SK-N-SH treated with all-trans-retinoic acid at 6 μM for 48 hours (cell line): ENCODE measurements at regions not wholly inside any gene's neighbourhood (a gene's known extent, or its start where the extent isn't known, plus 50 kb on each side); places are given as distances from the start of the nearest gene placed in this dataset.

Experiments
- ATAC-seq: fragments of 200-7000 bp; cut with Tn5 transposase; 3 replicates; pipeline ENCODE4 v1.9.1; 2020; ENCODE audit warnings: mild to moderate bottlenecking, moderate library complexity
- CSDC2 ChIP-seq: fragments of 250-450 bp; sonication (Bioruptor Pico); IDR thresholded peaks from 2 replicates; pipeline ENCODE4 v1.5.0; 2020; ENCODE audit warnings: mild to moderate bottlenecking, moderate library complexity
- GLIS3 ChIP-seq: fragments of 250-450 bp; sonication (Bioruptor Pico); IDR thresholded peaks from 2 replicates; pipeline ENCODE4 v1.5.0; 2020; ENCODE audit warnings: mild to moderate bottlenecking, moderate library complexity
- ISL1 ChIP-seq: fragments of 250-450 bp; sonication (Bioruptor Pico); IDR thresholded peaks from 2 replicates; pipeline ENCODE4 v2.1.2; 2022; ENCODE audit warnings: mild to moderate bottlenecking, moderate library complexity
- OSR1 ChIP-seq: fragments of 250-450 bp; sonication (Bioruptor Pico); IDR thresholded peaks from 2 replicates; pipeline ENCODE4 v1.8.0; 2022; ENCODE audit warnings: moderate library complexity, mild to moderate bottlenecking, inconsistent platforms
- PPARA ChIP-seq: fragments of 250-450 bp; sonication (Bioruptor Pico); IDR thresholded peaks from 2 replicates; pipeline ENCODE4 v1.5.0; 2020; ENCODE audit warnings: mild to moderate bottlenecking, borderline replicate concordance
- RARB ChIP-seq: fragments of 250-450 bp; sonication (Bioruptor Pico); IDR thresholded peaks from 2 replicates; pipeline ENCODE4 v1.8.0; 2021; ENCODE audit warnings: mild to moderate bottlenecking, moderate library complexity
- SNAI2 ChIP-seq: fragments of 250-450 bp; sonication (Bioruptor Pico); IDR thresholded peaks from 2 replicates; pipeline ENCODE4 v1.5.0; 2020; ENCODE audit warnings: mild to moderate bottlenecking, moderate library complexity
- TOX ChIP-seq: fragments of 250-450 bp; sonication (Bioruptor Pico); IDR thresholded peaks from 2 replicates; pipeline ENCODE4 v1.8.0; 2021; ENCODE audit warnings: mild to moderate bottlenecking, moderate library complexity, borderline replicate concordance
- ZC3H10 ChIP-seq: fragments of 250-450 bp; sonication (Bioruptor Pico); IDR thresholded peaks from 2 replicates; pipeline ENCODE4 v1.5.1; 2021; ENCODE audit warnings: mild to moderate bottlenecking, moderate library complexity
- ZFP3 ChIP-seq: fragments of 250-450 bp; sonication (Bioruptor Pico); IDR thresholded peaks from 2 replicates; pipeline ENCODE4 v1.5.0; 2020; ENCODE audit warnings: mild to moderate bottlenecking, moderate library complexity
- ZFP30 ChIP-seq: fragments of 450-650 bp; formaldehyde crosslinking; IDR thresholded peaks from 2 replicates; pipeline ENCODE4 v1.5.0; 2022; ENCODE audit warnings: mild to moderate bottlenecking, moderate library complexity
- ZNF70 ChIP-seq: fragments of 450-650 bp; formaldehyde crosslinking; IDR thresholded peaks from 2 replicates; pipeline ENCODE4 v1.5.0; 2020; ENCODE audit warnings: mild to moderate bottlenecking, moderate library complexity
- ZNF8 ChIP-seq: fragments of 450-650 bp; formaldehyde crosslinking; IDR thresholded peaks from 2 replicates; pipeline ENCODE4 v1.5.0; 2020; ENCODE audit warnings: mild to moderate bottlenecking, moderate library complexity
- TF ChIP-seq, protein P1 (sequence below): fragments of 250-450 bp; sonication (Bioruptor Pico); IDR thresholded peaks from 2 replicates; pipeline ENCODE4 v1.5.0; 2020; ENCODE audit warnings: mild to moderate bottlenecking, moderate library complexity
- TF ChIP-seq, protein P2 (sequence below): fragments of 250-450 bp; sonication (Bioruptor Pico); IDR thresholded peaks from 2 replicates; pipeline ENCODE4 v1.8.0; 2021; ENCODE audit warnings: low read depth, mild to moderate bottlenecking, moderate library complexity, borderline replicate concordance
- TF ChIP-seq, protein P3 (sequence below): fragments of 250-450 bp; sonication (Bioruptor Pico); IDR thresholded peaks from 2 replicates; pipeline ENCODE4 v1.5.1; 2021; ENCODE audit warnings: mild to moderate bottlenecking, moderate library complexity

DNA sequence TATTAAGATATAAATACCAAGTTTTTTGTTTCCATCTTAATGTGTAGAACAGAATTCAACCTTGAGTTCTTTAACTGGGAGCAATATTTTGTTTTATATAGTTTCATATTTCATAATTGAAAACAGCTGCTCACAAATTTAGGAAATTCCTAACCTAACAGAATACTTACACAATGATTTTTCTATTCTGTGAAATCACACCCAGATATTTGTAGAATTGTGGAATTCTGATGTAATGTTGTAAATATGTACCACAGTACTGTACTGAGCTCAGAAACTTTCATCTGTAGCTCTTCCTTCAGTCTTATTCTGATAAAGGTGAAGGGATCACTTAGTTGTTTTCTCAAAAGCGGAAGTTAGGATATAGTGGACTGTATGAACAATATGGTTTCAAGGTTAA lies 143.4 kb upstream of the GLI3 start:
- no peak for TF ChIP-seq ZNF70 (CRISPR knock-in tag)
- TF ChIP-seq ZNF8 (CRISPR knock-in tag) = no peak
- TF ChIP-seq PPARA (CRISPR knock-in tag) = no peak
- TF ChIP-seq OSR1 (CRISPR knock-in tag) = no peak
- TF ChIP-seq ZFP3 (CRISPR knock-in tag) = no peak
- no peak for ATAC-seq

DNA sequence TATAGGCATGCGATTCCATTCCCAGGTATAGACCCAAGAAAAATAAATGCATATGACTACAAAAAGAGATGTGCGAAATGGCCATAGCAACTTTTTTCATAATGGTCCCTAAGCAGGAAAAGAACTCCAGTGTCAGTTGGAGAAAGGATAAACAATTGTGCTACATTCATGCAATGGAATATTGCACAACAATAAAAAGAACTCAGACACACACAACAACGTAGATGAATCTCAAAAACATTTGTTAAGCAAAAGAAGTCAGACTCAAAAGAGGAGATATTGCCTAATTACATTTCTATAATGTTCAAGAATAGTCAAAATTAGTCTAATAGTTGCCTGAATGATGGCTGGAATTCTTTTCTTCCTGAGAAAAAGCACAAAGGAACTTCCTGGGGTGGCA lies 141.1 kb upstream of the GLI3 start:
- no peak for ATAC-seq
- TF ChIP-seq, protein P1, sequence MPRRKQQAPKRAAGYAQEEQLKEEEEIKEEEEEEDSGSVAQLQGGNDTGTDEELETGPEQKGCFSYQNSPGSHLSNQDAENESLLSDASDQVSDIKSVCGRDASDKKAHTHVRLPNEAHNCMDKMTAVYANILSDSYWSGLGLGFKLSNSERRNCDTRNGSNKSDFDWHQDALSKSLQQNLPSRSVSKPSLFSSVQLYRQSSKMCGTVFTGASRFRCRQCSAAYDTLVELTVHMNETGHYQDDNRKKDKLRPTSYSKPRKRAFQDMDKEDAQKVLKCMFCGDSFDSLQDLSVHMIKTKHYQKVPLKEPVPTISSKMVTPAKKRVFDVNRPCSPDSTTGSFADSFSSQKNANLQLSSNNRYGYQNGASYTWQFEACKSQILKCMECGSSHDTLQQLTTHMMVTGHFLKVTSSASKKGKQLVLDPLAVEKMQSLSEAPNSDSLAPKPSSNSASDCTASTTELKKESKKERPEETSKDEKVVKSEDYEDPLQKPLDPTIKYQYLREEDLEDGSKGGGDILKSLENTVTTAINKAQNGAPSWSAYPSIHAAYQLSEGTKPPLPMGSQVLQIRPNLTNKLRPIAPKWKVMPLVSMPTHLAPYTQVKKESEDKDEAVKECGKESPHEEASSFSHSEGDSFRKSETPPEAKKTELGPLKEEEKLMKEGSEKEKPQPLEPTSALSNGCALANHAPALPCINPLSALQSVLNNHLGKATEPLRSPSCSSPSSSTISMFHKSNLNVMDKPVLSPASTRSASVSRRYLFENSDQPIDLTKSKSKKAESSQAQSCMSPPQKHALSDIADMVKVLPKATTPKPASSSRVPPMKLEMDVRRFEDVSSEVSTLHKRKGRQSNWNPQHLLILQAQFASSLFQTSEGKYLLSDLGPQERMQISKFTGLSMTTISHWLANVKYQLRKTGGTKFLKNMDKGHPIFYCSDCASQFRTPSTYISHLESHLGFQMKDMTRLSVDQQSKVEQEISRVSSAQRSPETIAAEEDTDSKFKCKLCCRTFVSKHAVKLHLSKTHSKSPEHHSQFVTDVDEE (CRISPR knock-in tag) = no peak
- TF ChIP-seq ZFP3 (CRISPR knock-in tag) = no peak
- TF ChIP-seq ZNF70 (CRISPR knock-in tag) = no peak
- TF ChIP-seq PPARA (CRISPR knock-in tag) = no peak

DNA sequence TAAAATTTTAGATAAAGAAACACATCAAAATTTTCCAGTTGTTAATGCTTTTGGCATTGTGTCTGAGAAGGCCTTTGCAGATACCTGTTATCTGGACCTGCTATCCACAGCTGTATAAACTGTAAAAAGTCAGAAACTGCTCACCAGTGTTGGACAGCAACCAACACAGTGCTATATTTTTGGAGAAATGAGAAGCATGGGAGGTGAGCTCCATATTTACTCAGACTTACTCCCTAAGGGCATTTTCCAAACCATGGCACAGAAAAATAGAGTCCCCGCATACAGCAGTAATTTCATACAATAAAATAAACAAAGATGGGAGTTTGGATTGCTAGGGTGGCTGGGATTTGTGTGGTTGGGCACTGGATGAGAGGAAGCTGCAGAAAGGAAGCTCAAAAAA lies 136.3 kb upstream of the GLI3 start:
- no peak for ATAC-seq

DNA sequence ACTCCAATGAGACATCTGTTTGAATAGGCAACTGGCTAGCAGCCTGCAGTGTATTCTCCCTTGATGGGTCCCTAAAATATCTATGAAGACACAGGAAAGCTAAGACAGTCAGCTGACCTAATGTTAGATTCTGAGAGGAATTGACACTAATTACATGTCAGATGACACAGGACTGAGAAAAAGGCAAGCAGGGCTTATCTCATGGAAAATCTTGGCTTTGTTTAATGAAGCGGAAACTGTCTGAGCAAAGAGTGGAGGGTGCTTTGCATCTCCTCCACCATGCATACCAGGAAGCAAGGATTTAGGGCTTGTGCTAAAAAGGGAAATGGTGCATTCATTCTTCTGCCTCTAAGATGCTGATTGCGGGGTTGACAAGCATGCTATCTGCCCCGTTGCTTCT lies 135.5 kb upstream of the GLI3 start:
- no peak for ATAC-seq
- TF ChIP-seq, protein P1 (CRISPR knock-in tag) = no peak
- TF ChIP-seq ISL1 (CRISPR knock-in tag) (no peak), RARB (CRISPR knock-in tag) (no peak), PPARA (CRISPR knock-in tag) (no peak), GLIS3 (CRISPR knock-in tag) (no peak), OSR1 (CRISPR knock-in tag) (no peak), ZC3H10 (CRISPR knock-in tag) (no peak), CSDC2 (CRISPR knock-in tag) (no peak)
- TF ChIP-seq, protein P2, sequence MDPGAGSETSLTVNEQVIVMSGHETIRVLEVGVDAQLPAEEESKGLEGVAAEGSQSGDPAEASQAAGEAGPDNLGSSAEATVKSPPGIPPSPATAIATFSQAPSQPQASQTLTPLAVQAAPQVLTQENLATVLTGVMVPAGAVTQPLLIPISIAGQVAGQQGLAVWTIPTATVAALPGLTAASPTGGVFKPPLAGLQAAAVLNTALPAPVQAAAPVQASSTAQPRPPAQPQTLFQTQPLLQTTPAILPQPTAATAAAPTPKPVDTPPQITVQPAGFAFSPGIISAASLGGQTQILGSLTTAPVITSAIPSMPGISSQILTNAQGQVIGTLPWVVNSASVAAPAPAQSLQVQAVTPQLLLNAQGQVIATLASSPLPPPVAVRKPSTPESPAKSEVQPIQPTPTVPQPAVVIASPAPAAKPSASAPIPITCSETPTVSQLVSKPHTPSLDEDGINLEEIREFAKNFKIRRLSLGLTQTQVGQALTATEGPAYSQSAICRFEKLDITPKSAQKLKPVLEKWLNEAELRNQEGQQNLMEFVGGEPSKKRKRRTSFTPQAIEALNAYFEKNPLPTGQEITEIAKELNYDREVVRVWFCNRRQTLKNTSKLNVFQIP (CRISPR knock-in tag) = no peak
- TF ChIP-seq, protein P3, sequence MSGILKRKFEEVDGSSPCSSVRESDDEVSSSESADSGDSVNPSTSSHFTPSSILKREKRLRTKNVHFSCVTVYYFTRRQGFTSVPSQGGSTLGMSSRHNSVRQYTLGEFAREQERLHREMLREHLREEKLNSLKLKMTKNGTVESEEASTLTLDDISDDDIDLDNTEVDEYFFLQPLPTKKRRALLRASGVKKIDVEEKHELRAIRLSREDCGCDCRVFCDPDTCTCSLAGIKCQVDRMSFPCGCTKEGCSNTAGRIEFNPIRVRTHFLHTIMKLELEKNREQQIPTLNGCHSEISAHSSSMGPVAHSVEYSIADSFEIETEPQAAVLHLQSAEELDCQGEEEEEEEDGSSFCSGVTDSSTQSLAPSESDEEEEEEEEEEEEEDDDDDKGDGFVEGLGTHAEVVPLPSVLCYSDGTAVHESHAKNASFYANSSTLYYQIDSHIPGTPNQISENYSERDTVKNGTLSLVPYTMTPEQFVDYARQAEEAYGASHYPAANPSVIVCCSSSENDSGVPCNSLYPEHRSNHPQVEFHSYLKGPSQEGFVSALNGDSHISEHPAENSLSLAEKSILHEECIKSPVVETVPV (CRISPR knock-in tag) = no peak

More for the DNA sequence above, 136.3 kb upstream of the GLI3 start:
- TF ChIP-seq RARB (CRISPR knock-in tag) (no peak), ZFP30 (CRISPR knock-in tag) (no peak), SNAI2 (no peak), TOX (CRISPR knock-in tag) (no peak)
- TF ChIP-seq, protein P1 (CRISPR knock-in tag) = no peak
